GM23338 (cell line): ENCODE measurements at regions not wholly inside any gene's neighbourhood (a gene's known extent, or its start where the extent isn't known, plus 50 kb on each side); places are given as distances from the start of the nearest gene placed in this dataset.

ENCODE experiments used
- CTCF ChIP-seq, 2 experiments: fragments of 200-600 bp in 1 of 2; sonication (generic) in 1 of 2; conservative IDR thresholded peaks; 2 replicates each; pipeline versions ENCODE4 v1.5.1 to v1.6.1; 2016 to 2017; ENCODE audit warnings: antibody characterized with exemption in 2 of 2, low read depth in 2 of 2, mild to moderate bottlenecking in 2 of 2, moderate library complexity in 1 of 2
- TF ChIP-seq, protein P1 (sequence below): IDR thresholded peaks from one replicate; pipeline ENCODE4 v1.6.1; 2018; ENCODE audit warnings: antibody characterized with exemption; ENCODE audit not compliant: unreplicated experiment

GRCh38 chr6:34645627-34646026 lies 50.9 kb downstream of the ILRUN start:
- TF ChIP-seq CTCF (conservative IDR thresholded peaks at IDR 0.05; ENCODE audit: low read depth in 2 of 2) = no peak
- TF ChIP-seq, protein P1, sequence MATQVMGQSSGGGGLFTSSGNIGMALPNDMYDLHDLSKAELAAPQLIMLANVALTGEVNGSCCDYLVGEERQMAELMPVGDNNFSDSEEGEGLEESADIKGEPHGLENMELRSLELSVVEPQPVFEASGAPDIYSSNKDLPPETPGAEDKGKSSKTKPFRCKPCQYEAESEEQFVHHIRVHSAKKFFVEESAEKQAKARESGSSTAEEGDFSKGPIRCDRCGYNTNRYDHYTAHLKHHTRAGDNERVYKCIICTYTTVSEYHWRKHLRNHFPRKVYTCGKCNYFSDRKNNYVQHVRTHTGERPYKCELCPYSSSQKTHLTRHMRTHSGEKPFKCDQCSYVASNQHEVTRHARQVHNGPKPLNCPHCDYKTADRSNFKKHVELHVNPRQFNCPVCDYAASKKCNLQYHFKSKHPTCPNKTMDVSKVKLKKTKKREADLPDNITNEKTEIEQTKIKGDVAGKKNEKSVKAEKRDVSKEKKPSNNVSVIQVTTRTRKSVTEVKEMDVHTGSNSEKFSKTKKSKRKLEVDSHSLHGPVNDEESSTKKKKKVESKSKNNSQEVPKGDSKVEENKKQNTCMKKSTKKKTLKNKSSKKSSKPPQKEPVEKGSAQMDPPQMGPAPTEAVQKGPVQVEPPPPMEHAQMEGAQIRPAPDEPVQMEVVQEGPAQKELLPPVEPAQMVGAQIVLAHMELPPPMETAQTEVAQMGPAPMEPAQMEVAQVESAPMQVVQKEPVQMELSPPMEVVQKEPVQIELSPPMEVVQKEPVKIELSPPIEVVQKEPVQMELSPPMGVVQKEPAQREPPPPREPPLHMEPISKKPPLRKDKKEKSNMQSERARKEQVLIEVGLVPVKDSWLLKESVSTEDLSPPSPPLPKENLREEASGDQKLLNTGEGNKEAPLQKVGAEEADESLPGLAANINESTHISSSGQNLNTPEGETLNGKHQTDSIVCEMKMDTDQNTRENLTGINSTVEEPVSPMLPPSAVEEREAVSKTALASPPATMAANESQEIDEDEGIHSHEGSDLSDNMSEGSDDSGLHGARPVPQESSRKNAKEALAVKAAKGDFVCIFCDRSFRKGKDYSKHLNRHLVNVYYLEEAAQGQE = no peak
